CD4-positive, alpha-beta T cell treated with Interleukin-15 for 4 hours (primary cell): ENCODE measurements at regions not wholly inside any gene's neighbourhood (a gene's known extent, or its start where the extent isn't known, plus 50 kb on each side); places are given as distances from the start of the nearest gene placed in this dataset.

ENCODE experiments used
- DNase-seq: peaks from one replicate; pipeline ENCODE4 v3.0.0-alpha.2; 2020; ENCODE audit warnings: low spot score

- DNase-seq: no peak
These were observed 484.2 kb downstream of the IRX1 start for GRCh38 chr5:4079831-4080230.

GRCh38 chr5:4080370-4080769 lies 484.7 kb downstream of the IRX1 start:
- no peak for DNase-seq

GRCh38 chr5:4081059-4081458 lies 485.4 kb downstream of the IRX1 start:
- no peak for DNase-seq

DNA sequence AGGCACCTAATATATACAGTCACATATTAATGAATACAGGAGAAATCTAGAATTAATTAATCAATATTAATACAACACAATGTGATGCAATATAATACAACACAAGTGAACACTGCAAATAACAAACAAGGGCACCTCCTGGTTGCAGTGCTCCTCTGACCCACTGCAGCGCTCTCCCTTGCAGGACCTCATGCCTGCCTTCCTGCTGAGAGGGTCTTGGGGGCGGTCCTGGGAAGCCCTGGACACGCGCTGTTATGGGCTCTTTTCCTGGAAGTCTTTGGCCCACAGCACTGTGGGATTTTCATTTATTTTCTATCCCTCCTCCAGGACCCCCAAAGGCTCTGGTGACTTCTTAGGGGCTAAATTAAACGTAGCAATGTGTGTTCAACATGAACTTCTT lies 485.8 kb downstream of the IRX1 start:
- no peak for DNase-seq

DNA sequence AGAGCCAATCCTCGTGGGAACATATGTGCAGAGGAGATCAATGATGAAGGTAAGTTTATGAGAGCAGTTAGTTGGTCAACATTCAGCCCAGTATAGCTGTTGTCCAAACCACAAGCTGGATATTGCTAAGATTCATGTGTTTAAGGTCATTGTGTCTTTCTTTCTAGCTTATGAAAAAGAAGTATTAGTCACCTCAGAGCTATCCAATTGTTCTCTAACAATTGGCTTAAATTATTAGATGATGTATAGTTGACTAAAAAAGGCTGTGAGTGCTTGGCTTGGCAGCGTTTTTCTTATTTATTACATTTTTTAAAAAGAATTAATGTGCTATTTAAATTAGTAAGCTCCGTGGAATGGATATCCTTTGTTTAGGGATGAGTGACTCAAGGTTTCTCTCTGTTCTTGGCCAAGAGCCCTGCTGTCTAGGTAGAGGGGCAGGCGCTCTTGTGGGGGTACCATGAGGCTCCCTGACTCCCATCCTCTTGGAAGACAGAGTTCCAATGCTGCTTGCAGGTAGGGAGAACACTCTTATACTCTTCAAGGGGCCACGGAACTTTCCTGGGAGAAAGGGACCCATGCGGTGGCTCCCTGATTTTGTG lies 487.4 kb downstream of the IRX1 start:
- DNase-seq: no peak

- no peak for DNase-seq
These were observed 488.1 kb downstream of the IRX1 start for GRCh38 chr5:4083591-4084337.

GRCh38 chr5:4086081-4086480 lies 490.4 kb downstream of the IRX1 start:
- DNase-seq: no peak

DNA sequence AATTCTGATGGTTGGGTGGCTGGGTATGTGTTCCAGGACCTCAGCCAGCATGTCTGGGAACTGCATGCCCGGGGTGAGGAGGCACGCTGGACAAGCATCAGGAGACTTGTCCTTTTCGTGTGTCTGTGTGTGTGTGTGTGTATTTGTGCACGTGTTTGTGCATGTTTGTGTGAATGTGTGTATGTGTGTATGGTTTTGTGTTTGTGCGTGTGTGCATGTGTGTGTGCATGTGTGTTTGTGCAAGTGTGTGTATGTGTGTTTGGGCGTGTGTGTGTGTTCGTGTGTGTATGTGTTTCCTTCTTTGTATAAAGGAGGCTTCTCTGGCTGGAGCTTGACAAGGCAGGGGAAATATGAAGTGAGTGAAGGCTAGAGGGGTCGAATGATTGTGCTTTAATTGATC lies 491.5 kb downstream of the IRX1 start:
- DNase-seq: no peak

DNA sequence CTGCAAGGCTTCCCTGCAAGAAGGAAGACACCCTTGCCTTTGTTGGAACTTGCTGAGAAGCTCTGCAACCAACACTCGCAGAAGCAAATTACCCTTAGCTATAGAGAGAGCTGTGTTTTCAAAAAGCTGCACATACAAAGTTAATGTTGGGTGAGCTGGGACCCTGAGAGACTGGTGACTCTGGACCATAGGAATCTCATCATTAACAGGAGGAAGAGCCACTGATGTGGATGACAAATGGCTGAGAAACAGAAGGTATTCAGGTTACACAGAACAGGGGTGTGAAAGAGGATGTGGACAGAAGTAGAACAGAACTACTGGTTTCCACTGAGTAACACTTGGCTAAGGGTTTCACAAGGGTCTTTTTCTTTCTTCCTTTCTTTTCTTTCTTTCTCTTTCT lies 493.5 kb downstream of the IRX1 start:
- no peak for DNase-seq

DNA sequence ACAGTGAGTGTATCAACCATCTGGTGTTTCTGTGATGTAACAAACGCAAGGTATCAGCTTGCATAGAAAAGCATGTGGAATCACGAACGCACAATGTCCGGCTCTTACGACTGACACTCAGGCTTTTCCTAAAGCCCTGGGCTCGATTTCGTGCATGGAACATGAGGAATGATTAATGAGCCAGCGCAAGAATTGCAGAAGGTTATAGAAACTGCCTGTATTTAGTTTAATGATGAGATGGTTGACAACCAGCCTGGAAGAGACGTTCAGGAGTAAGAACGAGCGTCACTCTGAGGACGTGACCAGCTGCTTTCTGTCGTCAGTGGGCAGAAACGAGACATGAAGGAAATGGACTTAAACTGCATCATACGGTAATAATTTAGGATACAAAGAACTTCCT lies 497.6 kb downstream of the IRX1 start:
- DNase-seq: no peak

GRCh38 chr5:4093970-4094369 lies 498.3 kb downstream of the IRX1 start:
- no peak for DNase-seq

DNA sequence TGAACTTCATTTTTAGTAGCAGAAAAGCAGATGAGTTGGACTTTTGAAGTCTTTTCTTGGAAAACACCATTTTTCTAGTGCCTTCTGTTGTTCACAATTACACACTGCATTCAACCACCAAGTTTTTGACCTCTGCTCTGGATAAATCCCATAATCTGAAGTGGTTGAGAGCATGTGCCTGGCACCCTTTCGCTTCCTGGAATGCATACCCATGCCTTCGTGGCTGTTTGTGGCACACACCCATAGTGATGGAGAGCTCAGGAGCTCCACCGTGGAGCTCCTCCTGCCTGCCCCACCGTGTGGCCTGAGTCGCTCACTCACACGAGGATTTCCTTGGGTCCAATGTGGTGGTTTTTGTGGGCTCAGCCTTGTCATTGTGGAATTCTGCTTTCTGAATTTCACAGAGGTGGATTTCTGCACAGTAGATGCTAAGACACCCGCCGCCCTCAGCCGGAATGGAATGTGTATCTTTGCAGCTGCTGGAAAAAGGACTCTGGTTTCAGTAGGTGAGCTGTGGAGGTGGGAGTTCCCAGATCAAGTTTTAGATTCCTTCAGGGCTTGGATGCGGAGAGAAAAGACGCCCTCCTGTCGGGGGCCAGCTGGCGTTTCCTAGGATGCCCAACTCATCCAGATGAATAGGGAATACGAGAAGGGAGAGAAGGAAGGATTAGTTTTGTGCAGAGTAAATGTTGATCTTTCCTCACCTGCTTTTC lies 500.4 kb downstream of the IRX1 start:
- DNase-seq: no peak

- DNase-seq: no peak
These were observed 501.6 kb downstream of the IRX1 start for GRCh38 chr5:4097199-4097598.

DNA sequence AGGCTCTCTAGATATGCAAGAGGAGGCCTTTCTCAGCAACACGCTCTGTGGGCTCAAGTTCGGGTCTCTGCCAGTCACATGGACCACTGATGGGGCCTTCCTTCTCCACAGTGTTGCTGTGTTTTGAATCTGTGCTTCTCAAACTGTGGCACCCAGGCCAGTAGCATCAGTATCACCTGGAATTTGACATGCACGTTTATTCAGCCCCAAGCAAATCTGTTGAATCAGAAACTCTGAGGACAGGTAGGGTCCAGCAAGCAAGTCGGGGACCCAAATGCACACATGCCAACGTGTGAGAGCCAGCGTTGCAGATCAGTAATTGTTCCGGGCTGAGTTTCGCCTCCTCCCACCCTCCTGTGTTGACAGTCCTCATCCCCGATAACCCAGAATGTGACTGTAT lies 502.6 kb downstream of the IRX1 start:
- no peak for DNase-seq

- DNase-seq: no peak
These were observed 503.8 kb downstream of the IRX1 start for GRCh38 chr5:4099386-4099785.

- DNase-seq: no peak
These were observed 505.1 kb downstream of the IRX1 start for GRCh38 chr5:4100739-4101138.

DNA sequence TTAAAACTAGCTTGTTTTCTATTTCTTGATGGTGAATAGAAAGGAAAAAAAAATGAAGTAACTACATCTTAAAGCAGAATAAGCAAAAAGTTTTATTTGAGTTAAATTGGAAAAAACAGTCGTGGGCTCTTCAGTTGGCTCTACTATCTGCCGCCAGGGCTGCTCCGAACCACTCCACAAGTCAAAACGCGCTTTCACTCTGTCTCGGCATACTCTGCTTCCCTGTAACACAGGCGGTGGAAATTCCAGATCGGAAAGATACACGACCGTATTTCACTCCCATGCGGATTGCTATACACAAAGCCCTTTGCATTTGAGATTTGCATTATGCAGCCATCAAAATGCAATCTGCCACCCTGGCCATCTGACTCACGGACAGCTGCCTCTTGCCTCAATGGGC lies 505.6 kb downstream of the IRX1 start:
- DNase-seq: no peak

DNA sequence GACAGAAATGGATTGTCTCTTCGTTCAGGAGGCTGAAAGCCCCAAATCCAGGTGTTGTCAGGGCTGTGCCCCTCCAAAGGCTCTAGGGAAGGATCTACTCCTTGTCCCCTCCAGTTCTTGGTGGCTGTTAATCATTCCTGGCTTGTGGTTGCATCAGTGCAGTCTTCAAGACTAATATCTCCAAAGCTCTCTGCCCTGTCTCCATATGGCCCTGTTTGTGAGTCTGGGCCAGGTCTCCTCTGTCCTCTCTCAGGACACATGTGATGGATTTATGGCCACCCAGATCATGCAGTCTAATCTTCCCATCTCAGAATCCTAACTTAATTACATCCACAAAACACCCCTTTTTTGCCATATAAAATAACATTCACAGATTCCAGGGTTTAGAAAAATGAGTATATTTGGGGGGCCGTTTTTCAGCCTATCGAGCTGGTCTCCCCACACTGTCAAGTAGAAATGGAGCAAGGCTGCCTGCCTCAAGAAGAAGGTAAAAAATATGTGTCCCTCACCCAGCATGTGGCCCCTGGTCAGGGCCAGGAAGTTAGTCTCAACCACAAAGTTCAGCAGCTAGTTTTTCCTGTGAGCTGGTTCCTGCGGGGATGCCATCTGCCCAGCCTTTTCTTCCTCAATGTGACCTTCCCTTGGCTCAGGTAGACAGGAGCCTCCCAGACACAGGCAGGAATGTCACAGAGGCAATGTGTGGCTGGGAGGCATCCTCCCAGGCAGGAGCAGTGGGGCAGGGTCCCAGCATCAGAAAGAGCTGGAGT lies 509.4 kb downstream of the IRX1 start:
- DNase-seq: no peak

DNA sequence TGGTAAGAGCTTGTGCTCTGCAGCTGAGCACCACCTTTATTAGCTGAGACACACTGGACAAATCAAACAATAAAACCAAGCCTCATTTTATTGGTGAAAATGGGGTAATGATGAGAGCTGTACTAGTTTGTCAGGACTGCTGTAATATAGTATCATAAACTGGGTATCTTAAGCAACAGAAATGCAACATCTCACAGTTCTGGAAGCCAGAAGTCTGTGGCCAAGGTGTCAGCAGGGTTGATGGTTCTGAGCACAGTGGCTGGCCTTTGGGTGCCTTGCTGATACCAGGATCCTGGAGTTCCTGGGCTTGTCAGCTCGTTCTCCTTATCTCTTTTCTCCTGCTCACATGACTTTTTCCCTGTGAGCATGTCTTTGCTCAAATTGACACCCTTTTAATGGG lies 513.1 kb downstream of the IRX1 start:
- no peak for DNase-seq

- no peak for DNase-seq
These were observed 517.8 kb downstream of the IRX1 start for GRCh38 chr5:4113426-4113825.

DNA sequence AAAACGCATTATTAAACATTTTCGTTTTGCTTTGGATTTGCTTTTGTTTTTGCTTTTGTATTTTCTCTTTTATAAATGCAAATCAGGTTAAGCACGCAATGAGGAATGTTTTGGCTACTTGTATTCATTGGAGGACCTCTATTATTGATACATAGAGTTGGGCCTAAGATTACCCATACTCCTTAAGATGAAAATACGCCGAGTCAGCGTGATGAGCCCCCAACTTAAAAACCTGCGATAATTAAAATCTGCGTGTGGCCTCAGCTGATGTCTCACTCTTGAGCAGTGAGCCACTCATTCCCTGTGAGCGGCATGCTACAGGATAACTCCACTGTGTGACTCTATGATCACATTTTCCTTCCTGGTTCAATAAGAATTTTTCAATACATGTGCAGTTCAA lies 518.3 kb downstream of the IRX1 start:
- DNase-seq: no peak

DNA sequence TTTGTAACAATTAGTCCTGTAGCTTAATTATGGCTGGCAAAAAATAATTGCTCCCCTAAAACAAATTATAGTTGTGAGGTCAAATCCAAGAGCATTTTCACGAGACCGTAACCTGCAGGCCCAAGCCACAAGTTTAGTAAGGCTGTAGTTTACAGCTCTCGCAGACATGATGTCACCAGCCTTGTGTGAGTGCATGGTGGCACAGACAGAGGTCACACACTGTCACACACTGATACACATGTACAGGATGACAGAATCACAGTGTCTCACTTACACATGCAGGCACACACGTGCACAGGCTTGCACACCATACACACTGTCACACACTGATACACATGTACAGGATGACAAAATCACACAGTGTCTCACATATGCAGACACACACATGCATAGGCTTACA lies 518.8 kb downstream of the IRX1 start:
- no peak for DNase-seq

DNA sequence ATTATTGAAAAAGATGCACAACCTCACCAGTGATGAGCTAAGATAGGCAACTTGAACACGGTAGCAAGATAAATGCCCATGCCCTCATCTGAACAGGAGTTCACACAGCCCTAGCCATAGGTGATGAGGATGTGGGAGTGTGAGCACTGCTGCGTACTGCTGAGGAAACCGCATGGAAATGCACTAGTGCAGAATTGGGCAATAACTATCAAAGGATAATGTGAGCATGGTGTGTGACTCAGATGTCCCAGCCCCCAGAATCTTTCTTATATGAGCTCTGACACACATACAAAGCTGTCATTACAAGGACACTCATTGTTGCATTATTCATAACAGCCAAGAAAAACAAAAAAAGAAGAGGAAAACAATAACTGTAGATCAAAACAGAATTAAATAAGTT lies 521.2 kb downstream of the IRX1 start:
- DNase-seq: no peak
